ENCODE measurements at regions not wholly inside any gene's neighbourhood (a gene's known extent, or its start where the extent isn't known, plus 50 kb on each side); places are given as distances from the start of the nearest gene placed in this dataset.

- TF ChIP-seq, protein P1, sequence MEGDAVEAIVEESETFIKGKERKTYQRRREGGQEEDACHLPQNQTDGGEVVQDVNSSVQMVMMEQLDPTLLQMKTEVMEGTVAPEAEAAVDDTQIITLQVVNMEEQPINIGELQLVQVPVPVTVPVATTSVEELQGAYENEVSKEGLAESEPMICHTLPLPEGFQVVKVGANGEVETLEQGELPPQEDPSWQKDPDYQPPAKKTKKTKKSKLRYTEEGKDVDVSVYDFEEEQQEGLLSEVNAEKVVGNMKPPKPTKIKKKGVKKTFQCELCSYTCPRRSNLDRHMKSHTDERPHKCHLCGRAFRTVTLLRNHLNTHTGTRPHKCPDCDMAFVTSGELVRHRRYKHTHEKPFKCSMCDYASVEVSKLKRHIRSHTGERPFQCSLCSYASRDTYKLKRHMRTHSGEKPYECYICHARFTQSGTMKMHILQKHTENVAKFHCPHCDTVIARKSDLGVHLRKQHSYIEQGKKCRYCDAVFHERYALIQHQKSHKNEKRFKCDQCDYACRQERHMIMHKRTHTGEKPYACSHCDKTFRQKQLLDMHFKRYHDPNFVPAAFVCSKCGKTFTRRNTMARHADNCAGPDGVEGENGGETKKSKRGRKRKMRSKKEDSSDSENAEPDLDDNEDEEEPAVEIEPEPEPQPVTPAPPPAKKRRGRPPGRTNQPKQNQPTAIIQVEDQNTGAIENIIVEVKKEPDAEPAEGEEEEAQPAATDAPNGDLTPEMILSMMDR (conservative IDR thresholded peaks at IDR 0.05): no peak
- TF ChIP-seq ZFX (IDR thresholded peaks at IDR 0.05): no peak
Measured at GRCh38 chr5:10861423-10861790, 100.4 kb upstream of the DAP start.
